Natural killer cell (primary cell): ENCODE measurements at regions not wholly inside any gene's neighbourhood (a gene's known extent, or its start where the extent isn't known, plus 50 kb on each side); places are given as distances from the start of the nearest gene placed in this dataset.

ENCODE experiments used
- ATAC-seq, 3 donors: fragments of 150-1000 bp in 2 of 3; fragments of 200-7000 bp in 1 of 3; cut with Tn5 transposase; 1 replicate in 1 of 3; 2 replicates in 2 of 3; pipeline ENCODE4 v1.10.0; 2021; ENCODE audit warnings: mild to moderate bottlenecking in 2 of 3, moderate library complexity in 2 of 3
- DNase-seq, 2 donors: peaks; one replicate each; pipeline versions ENCODE4 v3.0.0 to v3.0.0-alpha.2; 2013 to 2021; ENCODE audit warnings: mixed read lengths in 1 of 2
- H3K27ac ChIP-seq: one replicate; pipeline ENCODE4 v1.5.1; 2013; ENCODE audit warnings: mild to moderate bottlenecking, low read length
- H3K27me3 ChIP-seq: one replicate; pipeline ENCODE4 v1.6.1; 2013; ENCODE audit warnings: low read length; ENCODE audit not compliant: control insufficient read depth, insufficient read depth
- H3K36me3 ChIP-seq: one replicate; pipeline ENCODE4 v1.6.1; 2013; ENCODE audit warnings: low read length; ENCODE audit not compliant: control insufficient read depth, insufficient read depth
- H3K4me1 ChIP-seq: one replicate; pipeline ENCODE4 v1.6.1; 2013; ENCODE audit warnings: low read length; ENCODE audit not compliant: control insufficient read depth, insufficient read depth
- H3K4me3 ChIP-seq: one replicate; pipeline ENCODE4 v1.5.1; 2013; ENCODE audit warnings: low read length
- H3K9me3 ChIP-seq: one replicate; pipeline ENCODE4 v1.6.1; 2013; ENCODE audit warnings: low read length; ENCODE audit not compliant: control insufficient read depth, insufficient read depth
- H3K27ac Mint-ChIP-seq, 2 donors: one replicate each; pipeline ENCODE4 v1.8.0; 2022; ENCODE audit warnings: mild to moderate bottlenecking in 2 of 2, mixed read lengths in 2 of 2, moderate library complexity in 1 of 2
- H3K27me3 Mint-ChIP-seq, 2 donors: one replicate each; pipeline ENCODE4 v1.8.0; 2022; ENCODE audit warnings: low read depth in 2 of 2, mixed read lengths in 2 of 2
- H3K36me3 Mint-ChIP-seq: one replicate; pipeline ENCODE4 v1.8.0; 2022; ENCODE audit warnings: mixed read lengths
- H3K4me1 Mint-ChIP-seq, 2 donors: one replicate each; pipeline ENCODE4 v1.8.0; 2022; ENCODE audit warnings: mixed read lengths in 2 of 2
- H3K4me3 Mint-ChIP-seq: one replicate; pipeline ENCODE4 v1.8.0; 2022; ENCODE audit warnings: mild to moderate bottlenecking, moderate library complexity, mixed read lengths
- H3K9me3 Mint-ChIP-seq, 2 donors: one replicate each; pipeline ENCODE4 v1.8.0; 2022; ENCODE audit warnings: mixed read lengths in 2 of 2
- WGBS: methylation state at CpG from one replicate; pipeline ENCODE4 v1.1.7; 2013; ENCODE audit warnings: missing lambda C conversion rate; ENCODE audit not compliant: insufficient coverage; 5-methylcytosine and 5-hydroxymethylcytosine counted together
- intact Hi-C: fragments of 100-400 bp; cut with micrococcal nuclease; formaldehyde crosslinking; loops from one replicate; pipeline ENCODE4 v1.14.2; 2022
- TF ChIP-seq, protein P1 (sequence below): fragments of 200-600 bp; IDR thresholded peaks from one replicate; pipeline ENCODE4 v1.8.0; 2022; ENCODE audit warnings: antibody characterized with exemption

GRCh38 chr2:235146206-235146605 is 194.4 kb downstream of the SH3BP4 start:
- intact Hi-C loops, result no loop called here
- Histone ChIP-seq H3K27me3 (no peaks in the 10 kb centered on the region), H3K36me3 (no peaks in the 10 kb centered on the region), H3K4me3 (no peak overlapping the region), H3K27ac (no peak overlapping the region), H3K4me1 (no peaks in the 10 kb centered on the region), H3K9me3 (no peaks in the 10 kb centered on the region)
- WGBS, result 78% methylated on average over 1 of the region's 1 CpG
- Mint-ChIP-seq H3K36me3 (no peaks in the 10 kb centered on the region), H3K27ac (no peak overlapping the region), H3K4me1 (no peaks in the 10 kb centered on the region), H3K4me3 (no peak overlapping the region), H3K27me3 (peaks cover 13 to 22% of the 10 kb centered on the region in 2 donors), H3K9me3 (no peaks in the 10 kb centered on the region)
- TF ChIP-seq, protein P1, sequence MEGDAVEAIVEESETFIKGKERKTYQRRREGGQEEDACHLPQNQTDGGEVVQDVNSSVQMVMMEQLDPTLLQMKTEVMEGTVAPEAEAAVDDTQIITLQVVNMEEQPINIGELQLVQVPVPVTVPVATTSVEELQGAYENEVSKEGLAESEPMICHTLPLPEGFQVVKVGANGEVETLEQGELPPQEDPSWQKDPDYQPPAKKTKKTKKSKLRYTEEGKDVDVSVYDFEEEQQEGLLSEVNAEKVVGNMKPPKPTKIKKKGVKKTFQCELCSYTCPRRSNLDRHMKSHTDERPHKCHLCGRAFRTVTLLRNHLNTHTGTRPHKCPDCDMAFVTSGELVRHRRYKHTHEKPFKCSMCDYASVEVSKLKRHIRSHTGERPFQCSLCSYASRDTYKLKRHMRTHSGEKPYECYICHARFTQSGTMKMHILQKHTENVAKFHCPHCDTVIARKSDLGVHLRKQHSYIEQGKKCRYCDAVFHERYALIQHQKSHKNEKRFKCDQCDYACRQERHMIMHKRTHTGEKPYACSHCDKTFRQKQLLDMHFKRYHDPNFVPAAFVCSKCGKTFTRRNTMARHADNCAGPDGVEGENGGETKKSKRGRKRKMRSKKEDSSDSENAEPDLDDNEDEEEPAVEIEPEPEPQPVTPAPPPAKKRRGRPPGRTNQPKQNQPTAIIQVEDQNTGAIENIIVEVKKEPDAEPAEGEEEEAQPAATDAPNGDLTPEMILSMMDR, result no peak
- no peak for ATAC-seq
- DNase-seq, result no peak

- Histone ChIP-seq H3K27me3 (no peaks in the 10 kb centered on the region), H3K4me1 (no peaks in the 10 kb centered on the region), H3K4me3 (no peak overlapping the region), H3K9me3 (no peaks in the 10 kb centered on the region), H3K36me3 (no peaks in the 10 kb centered on the region), H3K27ac (no peak overlapping the region)
- no peaks in the 10 kb centered on the region for H3K9me3 Mint-ChIP-seq
- H3K4me3 Mint-ChIP-seq, result no peak overlapping the region
- no peaks in the 10 kb centered on the region for H3K4me1 Mint-ChIP-seq
- no peak overlapping the region for H3K27ac Mint-ChIP-seq
- peaks cover 11 to 17% of the 10 kb centered on the region in 2 donors for H3K27me3 Mint-ChIP-seq
- TF ChIP-seq, protein P1, result no peak
- 89% methylated on average over 15 of the region's 16 CpGs for WGBS
- no peak for DNase-seq
- no peaks in the 10 kb centered on the region for H3K36me3 Mint-ChIP-seq
- intact Hi-C loops, result no loop called here
- ATAC-seq, result no peak
Measured at GRCh38 chr2:235146871-235147565, 195.2 kb downstream of the SH3BP4 start.

- Mint-ChIP-seq H3K9me3 (no peaks in the 10 kb centered on the region), H3K4me3 (no peak overlapping the region), H3K4me1 (no peaks in the 10 kb centered on the region), H3K27ac (no peak overlapping the region), H3K36me3 (no peaks in the 10 kb centered on the region), H3K27me3 (peaks cover 13 to 16% of the 10 kb centered on the region in 2 donors)
- H3K4me1 ChIP-seq, result no peaks in the 10 kb centered on the region
- no peaks in the 10 kb centered on the region for H3K36me3 ChIP-seq
- H3K27ac ChIP-seq, result no peak overlapping the region
- no peak overlapping the region for H3K4me3 ChIP-seq
- no peak for DNase-seq
- WGBS, result 72% methylated on average over 7 of the region's 7 CpGs
- TF ChIP-seq, protein P1, result no peak
- intact Hi-C loops, result no loop called here
- H3K27me3 ChIP-seq, result no peaks in the 10 kb centered on the region
- ATAC-seq, result no peak
- H3K9me3 ChIP-seq, result no peaks in the 10 kb centered on the region
Measured at GRCh38 chr2:235148201-235149170, 196.7 kb downstream of the SH3BP4 start.
